ENCODE measurements at regions not wholly inside any gene's neighbourhood (a gene's known extent, or its start where the extent isn't known, plus 50 kb on each side); places are given as distances from the start of the nearest gene placed in this dataset.

GRCh38 chr4:26217961-26218676 is 102.7 kb upstream of the RBPJ start:
- TF ChIP-seq POLR2AphosphoS5 (IDR thresholded peaks at IDR 0.05; ENCODE audit: low read depth, low read length) = no peak
- TF ChIP-seq TCF12 (IDR thresholded peaks at IDR 0.05; ENCODE audit: low read depth, low read length) = no peak
- no peak for TF ChIP-seq USF2 (IDR thresholded peaks at IDR 0.05; ENCODE audit: low read length)
- no peak for TF ChIP-seq CTCF (IDR thresholded peaks at IDR 0.05; ENCODE audit: control extremely low read depth in 1 of 3, insufficient read depth in 1 of 3, low read depth in 1 of 3, low read length in 3 of 3)

Data from H1 (cell line).